Left ventricle myocardium inferior (tissue), 1 donor: ENCODE measurements at regions not wholly inside any gene's neighbourhood (a gene's known extent, or its start where the extent isn't known, plus 50 kb on each side); places are given as distances from the start of the nearest gene placed in this dataset.

ENCODE experiments used
- DNase-seq: peaks from one replicate; pipeline ENCODE4 v3.0.0-alpha.2; 2020
- H3K27ac ChIP-seq: fragments of 200-600 bp; replicated peaks from 2 replicates; pipeline ENCODE4 v1.8.0; 2021
- H3K27me3 ChIP-seq: fragments of 200-600 bp; 2 replicates; pipeline ENCODE4 v1.8.0; 2021; ENCODE audit warnings: low read depth
- H3K36me3 ChIP-seq: fragments of 200-600 bp; 2 replicates; pipeline ENCODE4 v1.8.0; 2021
- H3K4me1 ChIP-seq: fragments of 200-600 bp; 2 replicates; pipeline ENCODE4 v1.8.0; 2021
- H3K4me3 ChIP-seq: fragments of 200-600 bp; 2 replicates; pipeline ENCODE4 v1.8.0; 2021; ENCODE audit warnings: mild to moderate bottlenecking, moderate library complexity
- H3K9me3 ChIP-seq: fragments of 200-600 bp; replicated peaks from 2 replicates; pipeline ENCODE4 v1.8.0; 2021
- intact Hi-C: fragments of 100-400 bp; cut with micrococcal nuclease; formaldehyde crosslinking; loops from one replicate; pipeline ENCODE4 v1.11.0; 2022
- TF ChIP-seq, protein P1 (sequence below): fragments of 200-600 bp; IDR thresholded peaks from 2 replicates; pipeline ENCODE4 v1.8.0; 2021; ENCODE audit warnings: antibody characterized with exemption, mild to moderate bottlenecking, borderline replicate concordance
- donor health status: DM: no; HTN: yes; CAD: no; lungs with severe emphysema.

- Histone ChIP-seq H3K4me3 (no peak overlapping the region), H3K27ac (no peak overlapping the region), H3K9me3 (no peaks in the 10 kb centered on the region), H3K27me3 (no peaks in the 10 kb centered on the region), H3K4me1 (peaks cover 14% of the 10 kb centered on the region), H3K36me3 (no peaks in the 10 kb centered on the region)
- DNase-seq, result no peak
- intact Hi-C loops, result no loop called here
- TF ChIP-seq, protein P1, sequence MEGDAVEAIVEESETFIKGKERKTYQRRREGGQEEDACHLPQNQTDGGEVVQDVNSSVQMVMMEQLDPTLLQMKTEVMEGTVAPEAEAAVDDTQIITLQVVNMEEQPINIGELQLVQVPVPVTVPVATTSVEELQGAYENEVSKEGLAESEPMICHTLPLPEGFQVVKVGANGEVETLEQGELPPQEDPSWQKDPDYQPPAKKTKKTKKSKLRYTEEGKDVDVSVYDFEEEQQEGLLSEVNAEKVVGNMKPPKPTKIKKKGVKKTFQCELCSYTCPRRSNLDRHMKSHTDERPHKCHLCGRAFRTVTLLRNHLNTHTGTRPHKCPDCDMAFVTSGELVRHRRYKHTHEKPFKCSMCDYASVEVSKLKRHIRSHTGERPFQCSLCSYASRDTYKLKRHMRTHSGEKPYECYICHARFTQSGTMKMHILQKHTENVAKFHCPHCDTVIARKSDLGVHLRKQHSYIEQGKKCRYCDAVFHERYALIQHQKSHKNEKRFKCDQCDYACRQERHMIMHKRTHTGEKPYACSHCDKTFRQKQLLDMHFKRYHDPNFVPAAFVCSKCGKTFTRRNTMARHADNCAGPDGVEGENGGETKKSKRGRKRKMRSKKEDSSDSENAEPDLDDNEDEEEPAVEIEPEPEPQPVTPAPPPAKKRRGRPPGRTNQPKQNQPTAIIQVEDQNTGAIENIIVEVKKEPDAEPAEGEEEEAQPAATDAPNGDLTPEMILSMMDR, result no peak
Observed at GRCh38 chr11:131185915-131186314, 184.5 kb upstream of the NTM start.

DNA sequence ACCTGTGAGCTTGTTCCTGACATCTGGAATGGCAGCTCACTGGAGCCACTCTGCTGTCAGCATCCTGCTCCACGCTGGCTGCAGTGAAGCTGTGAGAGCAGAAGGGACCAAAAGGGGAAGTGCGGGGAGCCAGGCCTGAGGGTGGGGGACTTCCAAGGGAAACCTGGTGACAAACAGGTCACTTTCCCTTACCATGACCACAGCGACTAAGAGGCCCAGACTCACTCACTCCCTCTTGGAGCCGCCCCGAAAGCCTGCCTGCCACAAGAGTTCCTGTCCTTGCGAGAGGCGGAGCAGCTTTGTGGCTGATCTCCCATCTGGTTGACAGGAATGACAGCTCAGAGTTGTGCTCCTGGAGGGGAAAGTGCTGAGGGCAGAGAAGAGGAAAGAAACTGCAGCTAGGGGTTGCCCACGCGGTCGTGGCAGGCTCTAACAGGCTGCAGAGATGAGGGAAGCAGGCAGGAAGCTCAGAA is 183.8 kb upstream of the NTM start:
- Histone ChIP-seq H3K4me3 (no peak overlapping the region), H3K4me1 (peaks cover 14% of the 10 kb centered on the region), H3K27me3 (no peaks in the 10 kb centered on the region), H3K27ac (no peak overlapping the region), H3K36me3 (no peaks in the 10 kb centered on the region), H3K9me3 (no peaks in the 10 kb centered on the region)
- TF ChIP-seq, protein P1, result no peak
- no peak for DNase-seq
- intact Hi-C loops, result no loop called here

DNA sequence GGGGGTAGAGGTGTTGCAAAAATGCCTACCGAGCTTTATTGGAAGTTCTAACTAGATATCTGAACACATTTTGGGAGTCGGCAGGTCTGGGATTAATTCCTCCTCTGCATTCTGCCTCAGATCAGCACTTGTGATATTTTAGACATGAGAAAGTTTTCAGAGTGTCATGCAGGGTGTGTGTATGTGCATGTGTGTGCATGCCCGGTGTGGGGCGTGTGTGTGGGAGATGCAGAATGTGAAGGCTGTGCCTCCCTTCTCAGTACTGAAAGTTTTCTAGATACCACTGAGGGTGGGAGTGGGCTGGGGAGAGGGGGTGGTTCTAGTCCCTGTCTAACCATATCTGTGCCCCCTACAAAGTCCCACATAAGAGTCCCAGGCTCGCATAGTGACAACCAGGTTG is 180.0 kb upstream of the NTM start:
- Histone ChIP-seq H3K9me3 (no peaks in the 10 kb centered on the region), H3K27ac (no peak overlapping the region), H3K27me3 (no peaks in the 10 kb centered on the region), H3K4me1 (peaks cover 15% of the 10 kb centered on the region), H3K36me3 (no peaks in the 10 kb centered on the region), H3K4me3 (no peak overlapping the region)
- no peak for DNase-seq
- intact Hi-C loops, result no loop called here
- TF ChIP-seq, protein P1, result no peak

GRCh38 chr11:131191606-131192005 is 178.8 kb upstream of the NTM start:
- H3K27me3 ChIP-seq, result no peaks in the 10 kb centered on the region
- H3K4me1 ChIP-seq, result peaks cover 15% of the 10 kb centered on the region
- intact Hi-C loops, result no loop called here
- no peak overlapping the region for H3K4me3 ChIP-seq
- TF ChIP-seq, protein P1, result no peak
- H3K27ac ChIP-seq, result no peak overlapping the region
- DNase-seq, result no peak
- H3K36me3 ChIP-seq, result no peaks in the 10 kb centered on the region
- no peaks in the 10 kb centered on the region for H3K9me3 ChIP-seq

GRCh38 chr11:131192628-131193027 is 177.8 kb upstream of the NTM start:
- peaks cover 17% of the 10 kb centered on the region for H3K4me1 ChIP-seq
- H3K27me3 ChIP-seq, result no peaks in the 10 kb centered on the region
- DNase-seq, result no peak
- intact Hi-C loops, result no loop called here
- H3K36me3 ChIP-seq, result no peaks in the 10 kb centered on the region
- no peak overlapping the region for H3K4me3 ChIP-seq
- H3K9me3 ChIP-seq, result no peaks in the 10 kb centered on the region
- TF ChIP-seq, protein P1, result no peak
- no peak overlapping the region for H3K27ac ChIP-seq

DNA sequence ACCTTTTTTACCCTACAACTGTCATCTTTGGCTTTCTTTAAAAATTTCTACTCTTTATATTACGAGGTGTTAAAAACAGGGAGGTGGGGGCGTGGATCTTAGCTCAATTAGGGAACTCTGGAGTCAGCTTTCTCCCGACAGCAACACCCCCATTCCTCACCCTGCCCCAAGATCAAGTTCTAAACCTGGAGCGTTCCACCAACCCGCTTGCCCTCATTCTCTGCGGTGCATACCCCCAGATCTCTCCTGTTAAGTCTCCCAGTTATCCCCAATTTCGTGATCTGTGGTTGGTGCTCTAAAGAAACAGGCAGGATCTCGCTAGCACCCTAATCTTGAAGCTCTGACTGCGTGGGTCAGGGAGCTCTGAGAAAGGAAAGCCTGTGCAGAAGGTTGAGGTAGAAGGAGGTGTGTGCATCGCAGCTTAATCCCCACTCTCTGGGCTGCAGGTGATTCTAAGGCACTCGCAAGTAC is 177.3 kb upstream of the NTM start:
- intact Hi-C loops, result no loop called here
- H3K4me1 ChIP-seq, result peaks cover 17% of the 10 kb centered on the region
- H3K4me3 ChIP-seq, result no peak overlapping the region
- no peak overlapping the region for H3K27ac ChIP-seq
- H3K36me3 ChIP-seq, result no peaks in the 10 kb centered on the region
- H3K27me3 ChIP-seq, result no peaks in the 10 kb centered on the region
- no peaks in the 10 kb centered on the region for H3K9me3 ChIP-seq
- no peak for DNase-seq
- TF ChIP-seq, protein P1, result no peak
